Right lobe of liver (tissue), 4 donors: ENCODE measurements at regions not wholly inside any gene's neighbourhood (a gene's known extent, or its start where the extent isn't known, plus 50 kb on each side); places are given as distances from the start of the nearest gene placed in this dataset.

Experiments used
- CTCF ChIP-seq, 4 donors: fragments of 200-600 bp in 3 of 4; fragments of 450-650 bp in 1 of 4; IDR thresholded peaks; one replicate each; pipeline versions ENCODE4 v1.5.1 to v1.8.0; 2016 to 2022; ENCODE audit warnings: antibody characterized with exemption in 4 of 4, mild to moderate bottlenecking in 2 of 4
- POLR2A ChIP-seq: fragments of 450-650 bp; IDR thresholded peaks from one replicate; pipeline ENCODE4 v1.6.1; 2017; ENCODE audit warnings: antibody characterized with exemption, mild to moderate bottlenecking
- donor health status: DM: no; HTN: no; CAD: no.
- donor health status: DM: no; HTN: no; CAD: no.
- donor health status: DM: no; HTN: yes; CAD: no.

GRCh38 chr21:39110431-39110830 is 72.8 kb downstream of the PSMG1 start:
- TF ChIP-seq POLR2A (no peak), CTCF (IDR thresholded peaks at IDR 0.05) (no peak)
